Neural progenitor cell (in vitro differentiated cells): ENCODE measurements at regions not wholly inside any gene's neighbourhood (a gene's known extent, or its start where the extent isn't known, plus 50 kb on each side); places are given as distances from the start of the nearest gene placed in this dataset.
"Not testable (repeated sequence)": the region's sequence is repeated elsewhere in the genome, so short reads cannot be mapped to it uniquely, and the experiment has no call there.

Experiments used
- DNase-seq: peaks from one replicate; pipeline ENCODE4 v3.0.0-alpha.2; 2016; ENCODE audit warnings: low spot score
- H2AFZ ChIP-seq: fragments of 200-600 bp; sonication (generic); replicated peaks from 2 replicates; pipeline ENCODE4 v1.6.1; 2016; ENCODE audit warnings: antibody characterized with exemption
- H3F3A ChIP-seq: fragments of 200-600 bp; sonication (generic); 2 replicates; pipeline ENCODE4 v1.6.1; 2016; ENCODE audit warnings: antibody characterized with exemption, low read depth
- H3K27ac ChIP-seq: fragments of 200-600 bp; sonication (generic); 2 replicates; pipeline ENCODE4 v1.5.1; 2016; ENCODE audit warnings: mild to moderate bottlenecking
- H3K27me3 ChIP-seq: fragments of 200-600 bp; sonication (generic); 2 replicates; pipeline ENCODE4 v1.6.1; 2016; ENCODE audit warnings: mild to moderate bottlenecking, moderate library complexity
- H3K36me3 ChIP-seq: fragments of 200-600 bp; sonication (generic); 2 replicates; pipeline ENCODE4 v1.5.1; 2016
- H3K4me1 ChIP-seq: fragments of 200-600 bp; sonication (generic); 2 replicates; pipeline ENCODE4 v1.6.1; 2016; ENCODE audit warnings: mixed run types
- H3K4me2 ChIP-seq: fragments of 200-600 bp; sonication (generic); 2 replicates; pipeline ENCODE4 v1.6.1; 2016
- H3K4me3 ChIP-seq: fragments of 200-600 bp; sonication (generic); 2 replicates; pipeline ENCODE4 v1.5.1; 2016
- H3K79me2 ChIP-seq: fragments of 200-600 bp; sonication (generic); 2 replicates; pipeline ENCODE4 v1.6.1; 2016; ENCODE audit warnings: low read depth
- H3K9ac ChIP-seq: fragments of 200-600 bp; sonication (generic); 2 replicates; pipeline ENCODE4 v1.6.1; 2016
- H3K9me3 ChIP-seq: fragments of 200-600 bp; sonication (generic); 2 replicates; pipeline ENCODE4 v1.5.1; 2016; ENCODE audit warnings: low read depth
- H4K20me1 ChIP-seq: fragments of 200-600 bp; sonication (generic); 2 replicates; pipeline ENCODE4 v1.6.1; 2016; ENCODE audit warnings: low read depth
- H3K27ac Mint-ChIP-seq: 3 replicates; pipeline ENCODE4 v1.8.0; 2021; ENCODE audit warnings: mixed read lengths
- H3K27me3 Mint-ChIP-seq: 2 replicates; pipeline ENCODE4 v1.8.0; 2022; ENCODE audit warnings: low read depth, mild to moderate bottlenecking, inconsistent platforms, moderate library complexity, mixed read lengths; ENCODE audit not compliant: insufficient read depth
- H3K36me3 Mint-ChIP-seq: 3 replicates; pipeline ENCODE4 v1.8.0; 2021; ENCODE audit warnings: mixed read lengths
- H3K4me1 Mint-ChIP-seq: 3 replicates; pipeline ENCODE4 v1.8.0; 2021; ENCODE audit warnings: mixed read lengths
- H3K4me3 Mint-ChIP-seq: 3 replicates; pipeline ENCODE4 v1.8.0; 2021; ENCODE audit warnings: mild to moderate bottlenecking, moderate library complexity, mixed read lengths
- H3K9me3 Mint-ChIP-seq: 3 replicates; pipeline ENCODE4 v1.8.0; 2020; ENCODE audit warnings: mixed read lengths
- EZH2 ChIP-seq: fragments of 200-600 bp; sonication (generic); IDR thresholded peaks from 2 replicates; pipeline ENCODE4 v1.6.1; 2017; ENCODE audit warnings: antibody characterized with exemption, mild to moderate bottlenecking, moderate library complexity
- EZH2phosphoT487 ChIP-seq: fragments of 200-600 bp; sonication (generic); IDR thresholded peaks from 2 replicates; pipeline ENCODE4 v1.6.1; 2017; ENCODE audit warnings: antibody characterized with exemption
- TF ChIP-seq, protein P1 (sequence below): fragments of 200-600 bp; sonication (generic); IDR thresholded peaks from 2 replicates; pipeline ENCODE4 v1.5.1; 2017; ENCODE audit warnings: antibody characterized with exemption, mild to moderate bottlenecking

DNA sequence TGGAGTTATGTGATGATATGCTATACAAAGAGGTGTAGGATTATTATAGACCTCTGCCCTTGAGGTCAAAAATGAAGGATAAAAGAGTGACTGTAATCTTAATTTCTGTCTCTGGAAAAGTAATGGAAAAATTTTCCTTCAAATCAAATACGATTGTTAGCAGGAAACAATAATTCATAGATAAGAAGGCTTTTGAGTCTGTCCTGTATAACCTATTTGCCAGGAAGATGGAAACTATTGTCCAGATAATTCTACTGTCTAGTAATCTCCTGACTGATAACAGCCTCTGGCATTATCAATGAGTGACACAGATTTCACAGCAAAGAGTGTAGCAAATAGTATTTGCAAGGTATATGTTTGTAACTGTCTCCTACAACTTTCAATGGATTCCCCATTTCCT lies 307.8 kb downstream of the MTX2 start:
- Histone ChIP-seq H4K20me1 (no peaks in the 10 kb centered on the region), H3K4me1 (no peaks in the 10 kb centered on the region), H3K27ac (no peak overlapping the region), H3K4me3 (no peak overlapping the region), H3K27me3 (no peaks in the 10 kb centered on the region), H3F3A (no peaks in the 10 kb centered on the region), H2AFZ (no peak overlapping the region), H3K9me3 (no peaks in the 10 kb centered on the region), H3K79me2 (no peaks in the 10 kb centered on the region), H3K36me3 (no peaks in the 10 kb centered on the region), H3K4me2 (no peak overlapping the region), H3K9ac (no peak overlapping the region)
- Mint-ChIP-seq H3K9me3 (no peaks in the 10 kb centered on the region), H3K27ac (no peak overlapping the region), H3K4me1 (peaks cover 6% of the 10 kb centered on the region), H3K36me3 (no peaks in the 10 kb centered on the region), H3K27me3 (peaks cover 3% of the 10 kb centered on the region), H3K4me3 (no peak overlapping the region)
- no peak for DNase-seq
- no peak for TF ChIP-seq EZH2
- TF ChIP-seq EZH2phosphoT487 = no peak
- TF ChIP-seq, protein P1, sequence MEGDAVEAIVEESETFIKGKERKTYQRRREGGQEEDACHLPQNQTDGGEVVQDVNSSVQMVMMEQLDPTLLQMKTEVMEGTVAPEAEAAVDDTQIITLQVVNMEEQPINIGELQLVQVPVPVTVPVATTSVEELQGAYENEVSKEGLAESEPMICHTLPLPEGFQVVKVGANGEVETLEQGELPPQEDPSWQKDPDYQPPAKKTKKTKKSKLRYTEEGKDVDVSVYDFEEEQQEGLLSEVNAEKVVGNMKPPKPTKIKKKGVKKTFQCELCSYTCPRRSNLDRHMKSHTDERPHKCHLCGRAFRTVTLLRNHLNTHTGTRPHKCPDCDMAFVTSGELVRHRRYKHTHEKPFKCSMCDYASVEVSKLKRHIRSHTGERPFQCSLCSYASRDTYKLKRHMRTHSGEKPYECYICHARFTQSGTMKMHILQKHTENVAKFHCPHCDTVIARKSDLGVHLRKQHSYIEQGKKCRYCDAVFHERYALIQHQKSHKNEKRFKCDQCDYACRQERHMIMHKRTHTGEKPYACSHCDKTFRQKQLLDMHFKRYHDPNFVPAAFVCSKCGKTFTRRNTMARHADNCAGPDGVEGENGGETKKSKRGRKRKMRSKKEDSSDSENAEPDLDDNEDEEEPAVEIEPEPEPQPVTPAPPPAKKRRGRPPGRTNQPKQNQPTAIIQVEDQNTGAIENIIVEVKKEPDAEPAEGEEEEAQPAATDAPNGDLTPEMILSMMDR = no peak

GRCh38 chr2:176578292-176578691 lies 309.1 kb downstream of the MTX2 start:
- not testable (repeated sequence) for H3K4me1 Mint-ChIP-seq, H3K36me3 ChIP-seq, H3K4me3 ChIP-seq, H3K36me3 Mint-ChIP-seq, H3K4me2 ChIP-seq, H3K4me1 ChIP-seq, H3K27me3 ChIP-seq, H3K9me3 Mint-ChIP-seq, H3K79me2 ChIP-seq, H3K27ac ChIP-seq, H3K9ac ChIP-seq, H2AFZ ChIP-seq, H3F3A ChIP-seq, H3K27me3 Mint-ChIP-seq, H3K4me3 Mint-ChIP-seq, H3K27ac Mint-ChIP-seq, H4K20me1 ChIP-seq, DNase-seq, H3K9me3 ChIP-seq

DNA sequence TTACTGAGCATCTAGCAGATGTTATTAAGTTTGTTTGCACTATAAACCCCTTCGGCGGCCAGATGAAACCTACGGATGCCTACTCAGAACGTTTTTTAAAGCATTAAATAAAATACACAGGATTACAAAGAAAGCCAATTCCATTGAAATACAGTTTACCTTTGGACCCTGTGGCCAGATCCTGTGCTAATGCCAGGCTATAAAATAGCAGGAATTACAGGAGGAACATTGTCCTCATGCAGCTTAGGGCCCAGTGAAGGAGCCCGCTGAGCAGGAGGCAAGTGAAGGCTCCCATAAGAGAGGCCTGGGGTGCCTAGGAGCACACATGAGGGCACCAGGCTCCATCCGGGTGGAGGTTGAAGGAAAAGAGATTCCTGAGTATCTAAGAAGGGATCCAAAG lies 310.4 kb downstream of the MTX2 start:
- no peaks in the 10 kb centered on the region for H3K9me3 Mint-ChIP-seq
- no peaks in the 10 kb centered on the region for H3K79me2 ChIP-seq
- no peaks in the 10 kb centered on the region for H3K9me3 ChIP-seq
- no peaks in the 10 kb centered on the region for H3K36me3 Mint-ChIP-seq
- no peak overlapping the region for H3K4me3 Mint-ChIP-seq
- peaks cover 12% of the 10 kb centered on the region for H3K4me1 Mint-ChIP-seq
- TF ChIP-seq, protein P1 = no peak
- no peak for TF ChIP-seq EZH2
- TF ChIP-seq EZH2phosphoT487 = no peak
- H2AFZ ChIP-seq = no peak overlapping the region
- H3K4me3 ChIP-seq = no peak overlapping the region
- H3K4me2 ChIP-seq = no peak overlapping the region
- no peaks in the 10 kb centered on the region for H3K27me3 ChIP-seq
- no peak for DNase-seq
- H3F3A ChIP-seq = no peaks in the 10 kb centered on the region
- H3K27ac ChIP-seq = no peak overlapping the region
- H4K20me1 ChIP-seq = no peaks in the 10 kb centered on the region
- H3K27me3 Mint-ChIP-seq = peaks cover 7% of the 10 kb centered on the region
- no peak overlapping the region for H3K9ac ChIP-seq
- no peaks in the 10 kb centered on the region for H3K36me3 ChIP-seq
- no peak overlapping the region for H3K27ac Mint-ChIP-seq
- no peaks in the 10 kb centered on the region for H3K4me1 ChIP-seq

- H4K20me1 ChIP-seq = no peaks in the 10 kb centered on the region
- H3K4me2 ChIP-seq = no peak overlapping the region
- Mint-ChIP-seq H3K27ac (no peak overlapping the region), H3K4me1 (peaks cover 23% of the 10 kb centered on the region), H3K36me3 (no peaks in the 10 kb centered on the region), H3K27me3 (peaks cover 10% of the 10 kb centered on the region), H3K9me3 (no peaks in the 10 kb centered on the region), H3K4me3 (no peak overlapping the region)
- H3K79me2 ChIP-seq = no peaks in the 10 kb centered on the region
- H2AFZ ChIP-seq = no peak overlapping the region
- no peak for TF ChIP-seq EZH2
- TF ChIP-seq, protein P1 = no peak
- no peak for TF ChIP-seq EZH2phosphoT487
- no peak overlapping the region for H3K9ac ChIP-seq
- H3K27me3 ChIP-seq = no peaks in the 10 kb centered on the region
- H3K4me1 ChIP-seq = no peaks in the 10 kb centered on the region
- no peaks in the 10 kb centered on the region for H3K9me3 ChIP-seq
- H3K27ac ChIP-seq = no peak overlapping the region
- no peaks in the 10 kb centered on the region for H3K36me3 ChIP-seq
- no peaks in the 10 kb centered on the region for H3F3A ChIP-seq
- no peak overlapping the region for H3K4me3 ChIP-seq
- DNase-seq = no peak
These were observed 312.4 kb downstream of the MTX2 start for GRCh38 chr2:176581557-176582165.
